Thyroid gland (tissue), 4 donors: ENCODE measurements at regions not wholly inside any gene's neighbourhood (a gene's known extent, or its start where the extent isn't known, plus 50 kb on each side); places are given as distances from the start of the nearest gene placed in this dataset.

Source experiments
- CTCF ChIP-seq, 6 experiments: fragments of 200-600 bp in 3 of 6; fragments of 450-650 bp in 3 of 6; sonication (generic) in 3 of 6; IDR thresholded peaks; one replicate each; pipeline ENCODE4 v1.5.1; 2016 to 2019; ENCODE audit warnings: antibody characterized with exemption in 6 of 6, mild to moderate bottlenecking in 2 of 6, inconsistent platforms in 1 of 6, moderate library complexity in 1 of 6
- POLR2A ChIP-seq, 2 donors: fragments of 450-650 bp; IDR thresholded peaks; one replicate each; pipeline ENCODE4 v1.6.1; 2017; ENCODE audit warnings: antibody characterized with exemption in 2 of 2, mild to moderate bottlenecking in 2 of 2, moderate library complexity in 1 of 2

- TF ChIP-seq CTCF (IDR thresholded peaks at IDR 0.05) (no peak), POLR2A (IDR thresholded peaks at IDR 0.05) (no peak)
Observed at GRCh38 chr4:123619895-123620294, 223.3 kb downstream of the SPRY1 start.
